IPS DF 6.9 (cell line): ENCODE measurements at regions not wholly inside any gene's neighbourhood (a gene's known extent, or its start where the extent isn't known, plus 50 kb on each side); places are given as distances from the start of the nearest gene placed in this dataset.

ENCODE experiments used
- DNase-seq: peaks from one replicate; pipeline ENCODE4 v3.0.0-alpha.2; 2013; ENCODE audit warnings: low read depth, low spot score
- H3K27ac ChIP-seq: one replicate; pipeline ENCODE4 v1.5.1; 2013; ENCODE audit warnings: low read length, control low read depth
- H3K27me3 ChIP-seq: 2 replicates; pipeline ENCODE4 v1.6.1; 2013; ENCODE audit warnings: mild to moderate bottlenecking, low read length; ENCODE audit not compliant: control insufficient read depth, insufficient read depth
- H3K36me3 ChIP-seq: 2 replicates; pipeline ENCODE4 v1.6.1; 2013; ENCODE audit warnings: low read length; ENCODE audit not compliant: control insufficient read depth, insufficient read depth
- H3K4me1 ChIP-seq: 2 replicates; pipeline ENCODE4 v1.6.1; 2013; ENCODE audit warnings: low read length; ENCODE audit not compliant: control insufficient read depth, insufficient read depth
- H3K4me3 ChIP-seq: 2 replicates; pipeline ENCODE4 v1.5.1; 2013; ENCODE audit warnings: mild to moderate bottlenecking, low read length
- H3K9me3 ChIP-seq: 2 replicates; pipeline ENCODE4 v1.6.1; 2013; ENCODE audit warnings: low read length, inconsistent platforms; ENCODE audit not compliant: control insufficient read depth, insufficient read depth
- WGBS: extraction: QIAGEN DNeasy Blood & Tissue Kit; methylation state at CpG from one replicate; pipeline ENCODE4 v1.1.7; 2013; ENCODE audit warnings: mixed read lengths, missing lambda C conversion rate; ENCODE audit not compliant: insufficient read length, insufficient coverage; 5-methylcytosine and 5-hydroxymethylcytosine counted together

GRCh38 chr9:117963493-117964090, 259.4 kb downstream of the TLR4 start:
- Histone ChIP-seq H3K36me3 (no peaks in the 10 kb centered on the region), H3K4me1 (no peaks in the 10 kb centered on the region), H3K27ac (no peak overlapping the region), H3K9me3 (no peaks in the 10 kb centered on the region), H3K27me3 (no peaks in the 10 kb centered on the region), H3K4me3 (no peak overlapping the region)
- DNase-seq: no peak
- no CpG with 5 or more reads among the region's 1 CpG for WGBS

GRCh38 chr9:117970276-117971050, 266.3 kb downstream of the TLR4 start:
- Histone ChIP-seq H3K4me3 (no peak overlapping the region), H3K27me3 (no peaks in the 10 kb centered on the region), H3K27ac (no peak overlapping the region), H3K9me3 (no peaks in the 10 kb centered on the region), H3K36me3 (no peaks in the 10 kb centered on the region), H3K4me1 (no peaks in the 10 kb centered on the region)
- WGBS: no CpG with 5 or more reads among the region's 7 CpGs
- no peak for DNase-seq

DNA sequence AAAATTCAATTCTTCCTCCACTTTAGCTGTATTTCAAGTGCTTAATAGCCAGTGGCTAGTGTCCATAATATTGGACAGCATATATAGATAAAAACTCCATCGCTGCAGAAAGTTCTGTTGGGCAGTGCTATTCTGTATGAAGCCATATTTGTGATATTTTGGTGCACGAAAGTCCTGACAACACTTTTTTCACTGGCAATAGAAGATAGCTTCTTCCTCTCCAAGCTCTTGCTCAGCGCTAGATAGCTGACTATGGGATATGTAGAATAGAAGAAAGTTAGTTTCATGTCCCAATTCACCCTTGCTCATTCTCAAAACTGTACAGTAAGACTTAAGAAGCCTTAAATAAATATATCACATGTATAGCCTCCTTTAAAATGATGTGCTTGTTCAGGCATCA, 269.9 kb downstream of the TLR4 start:
- Histone ChIP-seq H3K9me3 (no peaks in the 10 kb centered on the region), H3K36me3 (no peaks in the 10 kb centered on the region), H3K27me3 (no peaks in the 10 kb centered on the region), H3K27ac (no peak overlapping the region), H3K4me1 (no peaks in the 10 kb centered on the region), H3K4me3 (no peak overlapping the region)
- DNase-seq: no peak
- WGBS: no CpG with 5 or more reads among the region's 3 CpGs

DNA sequence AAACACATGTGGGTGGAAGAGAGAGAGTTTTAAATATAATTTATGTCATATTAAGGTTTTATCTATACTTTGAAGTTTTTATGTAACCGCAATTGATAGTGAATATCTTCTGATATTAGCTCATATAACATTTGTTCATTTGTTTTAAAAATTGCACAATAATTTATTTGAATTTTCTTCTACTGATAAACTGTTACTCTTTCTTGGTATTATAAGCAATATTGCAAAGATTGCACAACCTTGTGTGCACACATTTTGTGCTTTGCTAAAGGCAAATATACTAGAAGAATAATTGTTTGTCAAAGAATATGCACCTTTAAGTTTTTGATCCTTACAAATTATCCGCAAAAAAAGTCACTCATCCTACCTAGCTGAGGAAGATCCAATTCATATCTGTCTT, 275.7 kb downstream of the TLR4 start:
- Histone ChIP-seq H3K9me3 (no peaks in the 10 kb centered on the region), H3K4me1 (no peaks in the 10 kb centered on the region), H3K36me3 (no peaks in the 10 kb centered on the region), H3K4me3 (no peak overlapping the region), H3K27ac (no peak overlapping the region), H3K27me3 (no peaks in the 10 kb centered on the region)
- WGBS: no CpG with 5 or more reads among the region's 2 CpGs
- no peak for DNase-seq

GRCh38 chr9:117987945-117988344, 283.7 kb downstream of the TLR4 start:
- no peaks in the 10 kb centered on the region for H3K27me3 ChIP-seq
- no peaks in the 10 kb centered on the region for H3K4me1 ChIP-seq
- H3K36me3 ChIP-seq: no peaks in the 10 kb centered on the region
- no peak for DNase-seq
- H3K27ac ChIP-seq: no peak overlapping the region
- no peaks in the 10 kb centered on the region for H3K9me3 ChIP-seq
- no peak overlapping the region for H3K4me3 ChIP-seq

DNA sequence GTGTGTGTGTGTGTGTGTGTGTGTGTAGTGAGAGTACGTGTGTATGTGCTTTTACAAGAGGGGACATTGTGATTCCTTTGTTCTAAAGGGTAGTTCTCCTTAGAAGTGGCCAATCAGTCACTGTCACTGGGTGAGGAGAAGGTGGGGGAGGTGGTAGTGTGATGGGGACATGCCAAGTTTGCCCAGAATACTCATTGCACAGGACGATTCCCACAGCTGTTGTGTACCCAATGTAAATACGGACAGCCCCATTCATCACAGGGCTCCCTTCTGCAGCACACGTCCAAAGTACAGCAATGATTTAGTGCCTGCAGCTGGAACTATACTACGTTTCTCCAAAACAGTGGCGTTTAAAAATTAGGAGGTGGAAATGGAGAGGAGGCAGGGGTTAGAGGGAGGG, 287.8 kb downstream of the TLR4 start:
- Histone ChIP-seq H3K27me3 (no peaks in the 10 kb centered on the region), H3K9me3 (no peaks in the 10 kb centered on the region), H3K36me3 (no peaks in the 10 kb centered on the region), H3K4me1 (no peaks in the 10 kb centered on the region), H3K27ac (no peak overlapping the region), H3K4me3 (no peak overlapping the region)
- DNase-seq: no peak
- no CpG with 5 or more reads among the region's 6 CpGs for WGBS

- Histone ChIP-seq H3K4me3 (no peak overlapping the region), H3K27ac (no peak overlapping the region), H3K27me3 (no peaks in the 10 kb centered on the region), H3K4me1 (no peaks in the 10 kb centered on the region), H3K9me3 (no peaks in the 10 kb centered on the region), H3K36me3 (no peaks in the 10 kb centered on the region)
- no CpG with 5 or more reads among the region's 3 CpGs for whole genome bisulfite sequencing
- no peak for DNase-seq
Observed at GRCh38 chr9:118000581-118000980, 296.4 kb downstream of the TLR4 start.

- no peak for DNase-seq
- H3K4me1 ChIP-seq: no peaks in the 10 kb centered on the region
- no peaks in the 10 kb centered on the region for H3K36me3 ChIP-seq
- WGBS: no CpG with 5 or more reads among the region's 3 CpGs
- H3K27me3 ChIP-seq: no peaks in the 10 kb centered on the region
- no peaks in the 10 kb centered on the region for H3K9me3 ChIP-seq
- no peak overlapping the region for H3K27ac ChIP-seq
- H3K4me3 ChIP-seq: no peak overlapping the region
Observed at GRCh38 chr9:118003240-118003639, 299.0 kb downstream of the TLR4 start.

DNA sequence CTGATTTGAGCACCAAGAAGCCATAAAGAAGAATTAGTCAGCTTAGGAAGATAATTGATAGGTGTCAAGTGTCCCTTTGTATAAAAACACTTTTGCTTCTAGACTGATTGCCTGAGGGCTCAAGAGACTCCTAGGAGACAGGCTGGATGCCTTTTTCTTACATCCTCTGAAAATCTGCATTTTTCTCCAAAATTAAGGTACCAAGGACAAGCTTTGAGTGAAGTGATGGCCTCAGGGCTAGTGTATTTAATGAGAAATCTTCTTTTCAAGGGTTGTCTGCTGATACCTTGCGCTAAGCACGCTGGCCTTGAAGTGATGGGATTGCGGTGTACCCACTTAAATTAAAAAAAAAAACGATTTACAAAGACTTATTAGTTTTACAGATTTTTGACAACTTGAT, 304.0 kb downstream of the TLR4 start:
- Histone ChIP-seq H3K36me3 (no peaks in the 10 kb centered on the region), H3K4me3 (no peak overlapping the region), H3K9me3 (no peaks in the 10 kb centered on the region), H3K27ac (no peak overlapping the region), H3K27me3 (no peaks in the 10 kb centered on the region), H3K4me1 (no peaks in the 10 kb centered on the region)
- DNase-seq: no peak
- no CpG with 5 or more reads among the region's 4 CpGs for WGBS

DNA sequence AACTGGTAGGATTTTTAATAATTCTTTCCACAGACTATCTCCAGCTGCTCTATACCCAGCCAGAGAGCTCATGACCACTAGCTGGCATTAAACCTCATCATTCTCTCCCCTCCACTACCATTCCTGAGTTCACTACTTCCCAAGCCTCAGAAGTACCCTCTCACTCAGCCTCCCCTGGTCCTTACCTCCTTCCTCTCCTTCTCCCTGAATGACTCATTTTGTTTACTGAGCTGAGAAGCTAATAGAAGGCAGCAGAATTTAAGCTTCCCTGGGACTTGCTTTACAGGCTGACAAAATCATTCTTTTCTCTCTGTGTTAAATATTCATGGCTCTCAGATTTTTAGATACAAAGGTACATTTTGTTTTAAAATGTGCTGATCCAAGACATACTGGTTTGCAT, 305.4 kb downstream of the TLR4 start:
- Histone ChIP-seq H3K4me1 (no peaks in the 10 kb centered on the region), H3K36me3 (no peaks in the 10 kb centered on the region), H3K27ac (no peak overlapping the region), H3K9me3 (no peaks in the 10 kb centered on the region), H3K4me3 (no peak overlapping the region), H3K27me3 (no peaks in the 10 kb centered on the region)
- peak; percentile 9 for DNase-seq

GRCh38 chr9:118017607-118018122, 313.5 kb downstream of the TLR4 start:
- no CpG with 5 or more reads among the region's 2 CpGs for WGBS
- H3K9me3 ChIP-seq: no peaks in the 10 kb centered on the region
- no peak for DNase-seq
- H3K4me3 ChIP-seq: no peak overlapping the region
- no peaks in the 10 kb centered on the region for H3K27me3 ChIP-seq
- H3K27ac ChIP-seq: no peak overlapping the region
- no peaks in the 10 kb centered on the region for H3K36me3 ChIP-seq
- no peaks in the 10 kb centered on the region for H3K4me1 ChIP-seq
